H9 (cell line): ENCODE measurements at regions not wholly inside any gene's neighbourhood (a gene's known extent, or its start where the extent isn't known, plus 50 kb on each side); places are given as distances from the start of the nearest gene placed in this dataset.

ENCODE experiments used
- DNase-seq: peaks from one replicate; pipeline ENCODE4 v3.0.0-alpha.2; 2017
- H2AFZ ChIP-seq: one replicate; pipeline ENCODE4 v1.6.1; 2013; ENCODE audit warnings: mild to moderate bottlenecking, low read length, control low read depth, moderate library complexity
- H2AK5ac ChIP-seq: 2 replicates; pipeline ENCODE4 v1.6.1; 2013; ENCODE audit warnings: low read length, control low read depth, mixed read lengths; ENCODE audit not compliant: insufficient read length
- H2BK120ac ChIP-seq: one replicate; pipeline ENCODE4 v1.6.1; 2013; ENCODE audit warnings: low read depth, mild to moderate bottlenecking, low read length, control low read depth, inconsistent platforms; ENCODE audit not compliant: poor library complexity, severe bottlenecking
- H2BK12ac ChIP-seq: 2 replicates; pipeline ENCODE4 v1.6.1; 2013; ENCODE audit warnings: low read length, control low read depth, mixed read lengths, low read depth; ENCODE audit not compliant: insufficient read length
- H2BK15ac ChIP-seq: 2 replicates; pipeline ENCODE4 v1.6.1; 2013; ENCODE audit warnings: low read depth, low read length, control low read depth
- H2BK20ac ChIP-seq: one replicate; pipeline ENCODE4 v1.6.1; 2013; ENCODE audit warnings: low read depth, mild to moderate bottlenecking, low read length, control low read depth, inconsistent platforms; ENCODE audit not compliant: poor library complexity, severe bottlenecking
- H2BK5ac ChIP-seq: 2 replicates; pipeline ENCODE4 v1.6.1; 2013; ENCODE audit warnings: low read length, control low read depth, mixed read lengths; ENCODE audit not compliant: insufficient read length
- H3K14ac ChIP-seq: 2 replicates; pipeline ENCODE4 v1.6.1; 2013; ENCODE audit warnings: low read length, control low read depth; ENCODE audit not compliant: insufficient read depth
- H3K18ac ChIP-seq: 2 replicates; pipeline ENCODE4 v1.6.1; 2013; ENCODE audit warnings: low read depth, mild to moderate bottlenecking, mixed read lengths, low read length, control low read depth; ENCODE audit not compliant: insufficient read length
- H3K23ac ChIP-seq: 2 replicates; pipeline ENCODE4 v1.6.1; 2013; ENCODE audit warnings: low read length, control low read depth, mixed read lengths, low read depth; ENCODE audit not compliant: insufficient read length
- H3K23me2 ChIP-seq: 2 replicates; pipeline ENCODE4 v1.6.1; 2013; ENCODE audit warnings: low read depth, mild to moderate bottlenecking, mixed read lengths, low read length, control low read depth; ENCODE audit not compliant: insufficient read length, poor library complexity, severe bottlenecking
- H3K27ac ChIP-seq: 2 replicates; pipeline ENCODE4 v1.5.1; 2013; ENCODE audit warnings: low read length, control low read depth, mixed read lengths, low read depth; ENCODE audit not compliant: insufficient read length
- H3K27me3 ChIP-seq: 2 replicates; pipeline ENCODE4 v1.6.1; 2013; ENCODE audit warnings: low read length, control low read depth, inconsistent platforms; ENCODE audit not compliant: insufficient read depth
- H3K4ac ChIP-seq: 2 replicates; pipeline ENCODE4 v1.6.1; 2013; ENCODE audit warnings: low read depth, mild to moderate bottlenecking, control low read depth, inconsistent platforms, low read length, moderate library complexity
- H3K4me1 ChIP-seq: 2 replicates; pipeline ENCODE4 v1.6.1; 2013; ENCODE audit warnings: low read length, control low read depth, inconsistent platforms; ENCODE audit not compliant: insufficient read depth
- H3K4me2 ChIP-seq: 2 replicates; pipeline ENCODE4 v1.6.1; 2013; ENCODE audit warnings: low read length, control low read depth, mixed read lengths; ENCODE audit not compliant: insufficient read length, insufficient read depth
- H3K56ac ChIP-seq: 2 replicates; pipeline ENCODE4 v1.6.1; 2013; ENCODE audit warnings: low read depth, mild to moderate bottlenecking, mixed read lengths, low read length, control low read depth; ENCODE audit not compliant: insufficient read length
- H3K79me1 ChIP-seq: 2 replicates; pipeline ENCODE4 v1.6.1; 2013; ENCODE audit warnings: low read depth, mild to moderate bottlenecking, moderate library complexity, low read length, control low read depth, inconsistent platforms; ENCODE audit not compliant: insufficient read depth, poor library complexity, severe bottlenecking
- H3K79me2 ChIP-seq: 2 replicates; pipeline ENCODE4 v1.6.1; 2013; ENCODE audit warnings: low read length, control low read depth, inconsistent platforms; ENCODE audit not compliant: insufficient read depth
- H3K9ac ChIP-seq: 2 replicates; pipeline ENCODE4 v1.6.1; 2013; ENCODE audit warnings: low read length, control low read depth, mixed read lengths; ENCODE audit not compliant: insufficient read length; ENCODE audit errors: extremely low read depth
- H3K9me3 ChIP-seq: one replicate; pipeline ENCODE4 v1.6.1; 2013; ENCODE audit warnings: low read depth, low read length, inconsistent platforms; ENCODE audit not compliant: control insufficient read depth
- H3T11ph ChIP-seq: one replicate; pipeline ENCODE4 v1.6.1; 2013; ENCODE audit warnings: mild to moderate bottlenecking, low read length, control low read depth, inconsistent platforms
- H4K20me1 ChIP-seq: one replicate; pipeline ENCODE4 v1.6.1; 2013; ENCODE audit not compliant: control insufficient read depth, insufficient read length, insufficient read depth
- H4K5ac ChIP-seq: 2 replicates; pipeline ENCODE4 v1.6.1; 2013; ENCODE audit warnings: low read depth, mild to moderate bottlenecking, mixed read lengths, low read length, control low read depth; ENCODE audit not compliant: insufficient read length
- H4K8ac ChIP-seq: replicated peaks from 2 replicates; pipeline ENCODE4 v1.6.1; 2013; ENCODE audit warnings: low read length, control low read depth, mixed read lengths, low read depth; ENCODE audit not compliant: insufficient read length
- H4K91ac ChIP-seq: 2 replicates; pipeline ENCODE4 v1.6.1; 2013; ENCODE audit warnings: low read depth, mild to moderate bottlenecking, moderate library complexity, mixed read lengths, low read length, control low read depth; ENCODE audit not compliant: insufficient read length
- H3K27ac Mint-ChIP-seq, 3 experiments: 2 replicates in 2 of 3; 3 replicates in 1 of 3; pipeline ENCODE4 v1.8.0; 2020 to 2021; ENCODE audit warnings: mixed read lengths in 3 of 3, mild to moderate bottlenecking in 1 of 3, moderate library complexity in 1 of 3
- H3K27me3 Mint-ChIP-seq: 2 replicates; pipeline ENCODE4 v1.8.0; 2021; ENCODE audit warnings: low read depth, mild to moderate bottlenecking, moderate library complexity, mixed read lengths
- H3K36me3 Mint-ChIP-seq, 3 experiments: 2 replicates in 2 of 3; 3 replicates in 1 of 3; pipeline ENCODE4 v1.8.0; 2020 to 2021; ENCODE audit warnings: low read depth in 3 of 3, mixed read lengths in 3 of 3; ENCODE audit not compliant: insufficient read depth in 1 of 3
- H3K4me1 Mint-ChIP-seq, 2 experiments: 2 replicates each; pipeline ENCODE4 v1.8.0; 2020; ENCODE audit warnings: mixed read lengths in 2 of 2
- H3K4me3 Mint-ChIP-seq, 2 experiments: 2 replicates in 1 of 2; 3 replicates in 1 of 2; pipeline ENCODE4 v1.8.0; 2020 to 2021; ENCODE audit warnings: mild to moderate bottlenecking in 2 of 2, mixed read lengths in 2 of 2, moderate library complexity in 1 of 2
- H3K9me3 Mint-ChIP-seq, 2 experiments: 2 replicates in 1 of 2; 3 replicates in 1 of 2; pipeline ENCODE4 v1.8.0; 2020; ENCODE audit warnings: mild to moderate bottlenecking in 2 of 2, mixed read lengths in 2 of 2, moderate library complexity in 1 of 2
- WGBS: extraction: QIAGEN DNeasy Blood & Tissue Kit; methylation state at CpG from one replicate; pipeline ENCODE4 v1.1.7; 2013; ENCODE audit warnings: missing lambda C conversion rate, low lambda C conversion rate, mixed read lengths; ENCODE audit not compliant: insufficient read length; ENCODE audit errors: extremely low coverage; 5-methylcytosine and 5-hydroxymethylcytosine counted together
- TF ChIP-seq, protein P1 (sequence below): fragments of 200-600 bp; sonication (generic); conservative IDR thresholded peaks from 3 replicates; pipeline ENCODE4 v1.8.0; 2021; ENCODE audit warnings: antibody characterized with exemption, mild to moderate bottlenecking

DNA sequence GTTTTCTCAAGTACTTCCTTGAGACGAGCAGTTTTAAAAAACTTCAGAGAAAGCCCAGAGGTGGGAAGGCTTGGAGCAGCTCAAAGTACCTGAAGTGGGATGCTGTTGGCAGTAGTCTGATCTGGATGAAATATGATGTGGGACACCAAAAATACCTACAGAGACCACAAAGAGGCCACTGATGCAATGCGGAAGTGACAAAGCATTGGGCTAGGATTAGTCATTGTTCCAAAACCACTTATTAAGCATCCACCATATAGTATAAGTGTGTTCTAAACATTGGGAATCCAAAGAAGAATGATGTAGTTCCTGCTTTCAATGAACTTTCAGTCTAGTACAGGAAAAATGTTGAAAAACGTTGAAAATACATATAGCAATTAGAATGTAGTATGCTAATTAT, 386.1 kb upstream of the CNKSR2 start:
- H3K9me3 Mint-ChIP-seq = peaks cover 38 to 67% of the 10 kb centered on the region in 2 experiments
- no CpG with 5 or more reads among the region's 3 CpGs for WGBS
- H4K91ac ChIP-seq = no peak overlapping the region
- H3K27ac Mint-ChIP-seq = no peak overlapping the region
- H2BK12ac ChIP-seq = no peak overlapping the region
- no peak overlapping the region for H2BK5ac ChIP-seq
- no peaks in the 10 kb centered on the region for H3K23me2 ChIP-seq
- H3T11ph ChIP-seq = no peak overlapping the region
- DNase-seq = no peak
- H4K5ac ChIP-seq = no peak overlapping the region
- H2BK20ac ChIP-seq = no peak overlapping the region
- H3K4ac ChIP-seq = no peak overlapping the region
- H3K4me2 ChIP-seq = no peak overlapping the region
- no peaks in the 10 kb centered on the region for H3K79me2 ChIP-seq
- peaks cover 9% of the 10 kb centered on the region for H3K27me3 Mint-ChIP-seq
- no peak overlapping the region for H3K23ac ChIP-seq
- H3K14ac ChIP-seq = no peak overlapping the region
- H3K4me1 ChIP-seq = no peaks in the 10 kb centered on the region
- no peak overlapping the region for H3K18ac ChIP-seq
- H2BK120ac ChIP-seq = no peak overlapping the region
- H3K56ac ChIP-seq = no peak overlapping the region
- no peak overlapping the region for H2AK5ac ChIP-seq
- TF ChIP-seq, protein P1, sequence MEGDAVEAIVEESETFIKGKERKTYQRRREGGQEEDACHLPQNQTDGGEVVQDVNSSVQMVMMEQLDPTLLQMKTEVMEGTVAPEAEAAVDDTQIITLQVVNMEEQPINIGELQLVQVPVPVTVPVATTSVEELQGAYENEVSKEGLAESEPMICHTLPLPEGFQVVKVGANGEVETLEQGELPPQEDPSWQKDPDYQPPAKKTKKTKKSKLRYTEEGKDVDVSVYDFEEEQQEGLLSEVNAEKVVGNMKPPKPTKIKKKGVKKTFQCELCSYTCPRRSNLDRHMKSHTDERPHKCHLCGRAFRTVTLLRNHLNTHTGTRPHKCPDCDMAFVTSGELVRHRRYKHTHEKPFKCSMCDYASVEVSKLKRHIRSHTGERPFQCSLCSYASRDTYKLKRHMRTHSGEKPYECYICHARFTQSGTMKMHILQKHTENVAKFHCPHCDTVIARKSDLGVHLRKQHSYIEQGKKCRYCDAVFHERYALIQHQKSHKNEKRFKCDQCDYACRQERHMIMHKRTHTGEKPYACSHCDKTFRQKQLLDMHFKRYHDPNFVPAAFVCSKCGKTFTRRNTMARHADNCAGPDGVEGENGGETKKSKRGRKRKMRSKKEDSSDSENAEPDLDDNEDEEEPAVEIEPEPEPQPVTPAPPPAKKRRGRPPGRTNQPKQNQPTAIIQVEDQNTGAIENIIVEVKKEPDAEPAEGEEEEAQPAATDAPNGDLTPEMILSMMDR = no peak
- H4K8ac ChIP-seq = no peak overlapping the region
- no peak overlapping the region for H2AFZ ChIP-seq
- no peak overlapping the region for H3K27ac ChIP-seq
- no peak overlapping the region for H3K4me3 Mint-ChIP-seq
- H3K4me1 Mint-ChIP-seq = peaks cover 15 to 19% of the 10 kb centered on the region in 2 experiments
- H2BK15ac ChIP-seq = no peak overlapping the region
- H3K27me3 ChIP-seq = no peaks in the 10 kb centered on the region
- peaks cover 12 to 59% (median 16%) of the 10 kb centered on the region in 3 experiments for H3K36me3 Mint-ChIP-seq
- H4K20me1 ChIP-seq = no peaks in the 10 kb centered on the region
- peaks cover 18% of the 10 kb centered on the region for H3K9me3 ChIP-seq
- no peak overlapping the region for H3K9ac ChIP-seq
- H3K79me1 ChIP-seq = no peaks in the 10 kb centered on the region
